ENCODE measurements at regions not wholly inside any gene's neighbourhood (a gene's known extent, or its start where the extent isn't known, plus 50 kb on each side); places are given as distances from the start of the nearest gene placed in this dataset.
"Not testable (repeated sequence)": the region's sequence is repeated elsewhere in the genome, so short reads cannot be mapped to it uniquely, and the experiment has no call there.

DNA sequence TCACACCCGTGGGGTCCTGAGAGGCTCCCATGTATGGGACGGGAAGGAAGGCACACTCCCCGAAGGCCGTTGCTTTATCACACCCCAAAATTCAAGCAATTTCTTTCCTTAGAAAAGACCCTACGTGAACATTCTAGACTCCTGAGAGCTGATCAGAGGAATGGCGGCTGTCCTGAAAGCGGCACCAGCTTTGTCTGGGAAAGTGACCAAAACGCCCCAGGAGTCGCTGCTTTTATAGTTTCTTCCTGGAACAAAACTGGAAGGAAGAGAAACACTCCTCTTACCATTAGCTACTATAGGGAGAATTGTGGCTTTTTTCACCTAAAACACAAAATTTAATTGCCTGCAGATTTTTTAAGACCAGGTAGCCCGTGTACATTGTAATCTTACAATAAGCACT is 261.8 kb upstream of the RNF32 start:
- no peak for DNase-seq

DNA sequence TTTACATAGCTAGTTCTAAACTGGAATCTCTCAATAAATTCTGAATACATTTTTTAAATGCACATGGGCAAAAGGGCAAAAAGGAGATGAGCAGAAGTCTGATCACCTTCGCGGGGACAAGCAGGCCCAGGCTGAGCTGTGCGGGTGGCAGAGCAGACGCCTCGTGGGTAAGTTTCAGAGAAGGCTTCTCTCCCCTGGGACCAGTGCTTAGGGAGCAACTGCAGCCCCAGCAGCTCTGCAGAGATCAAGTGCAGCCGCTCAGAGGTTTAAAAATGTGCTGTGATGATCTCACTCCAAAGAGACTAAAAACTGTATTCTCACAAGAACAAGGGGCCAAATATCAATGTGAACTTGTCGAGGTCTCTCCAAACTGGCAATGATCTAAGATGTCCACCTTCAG is 264.3 kb upstream of the RNF32 start:
- DNase-seq, result no peak

DNA sequence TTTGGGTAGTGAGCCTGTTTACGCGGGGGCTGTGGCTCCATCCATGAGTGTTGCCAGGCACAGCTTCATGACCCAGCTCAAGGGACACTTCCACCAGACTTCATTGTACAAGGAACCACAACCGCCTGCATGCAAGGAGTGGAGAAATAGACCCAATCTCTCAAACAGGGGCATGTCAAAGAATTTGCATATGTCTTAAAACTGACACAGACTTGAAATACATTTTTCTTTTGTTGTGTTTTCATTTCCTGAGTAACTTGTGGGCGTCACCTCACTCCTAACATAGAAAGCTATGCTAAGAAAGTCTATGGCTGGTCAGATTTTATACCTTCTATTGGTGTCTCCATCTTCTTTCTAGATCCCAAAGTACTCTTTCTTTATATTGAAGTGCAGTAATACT is 266.2 kb upstream of the RNF32 start:
- DNase-seq, result no peak

DNA sequence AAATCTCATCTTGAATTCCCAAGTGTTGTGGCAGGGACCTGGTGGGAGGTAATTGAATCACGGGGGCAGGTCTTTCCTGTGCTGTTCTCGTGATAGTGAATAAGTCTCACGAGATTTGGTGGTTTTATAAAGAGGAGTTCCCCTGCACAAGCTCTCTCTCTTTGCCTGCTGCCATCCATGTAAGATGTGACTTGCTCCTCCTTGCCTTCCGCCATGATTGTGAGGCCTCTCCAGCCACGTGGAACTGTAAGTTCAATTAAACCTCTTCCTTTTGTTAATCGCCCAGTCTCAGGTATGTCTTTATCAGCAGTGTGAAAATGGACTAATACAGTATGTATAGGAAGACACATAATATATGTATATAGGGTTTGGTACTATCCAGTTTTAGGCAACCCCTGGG is 270.6 kb upstream of the RNF32 start:
- DNase-seq, result not testable (repeated sequence)

- DNase-seq, result no peak
Measured at GRCh38 chr7:156368053-156368843, 272.3 kb upstream of the RNF32 start.

GRCh38 chr7:156363751-156364150 is 276.8 kb upstream of the RNF32 start:
- no peak for DNase-seq

DNA sequence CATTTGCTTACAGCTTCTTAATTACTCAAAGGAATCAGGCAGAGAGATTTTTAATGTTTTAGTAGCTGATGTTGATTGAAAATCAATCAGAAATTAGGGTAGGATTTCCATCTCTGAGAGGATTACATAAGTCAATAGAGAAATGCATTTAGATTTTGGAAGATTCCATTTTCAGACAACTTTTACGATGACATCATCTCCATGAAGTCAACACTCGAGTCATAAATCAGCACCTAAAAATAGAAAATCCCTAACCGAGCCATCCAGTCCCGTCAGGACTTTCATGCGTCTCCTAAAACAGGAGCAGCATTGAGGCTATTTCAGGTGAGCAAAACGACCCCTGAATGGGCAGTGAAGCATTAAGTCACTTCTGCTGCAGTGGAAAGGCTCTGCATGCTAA is 279.7 kb upstream of the RNF32 start:
- no peak for DNase-seq

DNA sequence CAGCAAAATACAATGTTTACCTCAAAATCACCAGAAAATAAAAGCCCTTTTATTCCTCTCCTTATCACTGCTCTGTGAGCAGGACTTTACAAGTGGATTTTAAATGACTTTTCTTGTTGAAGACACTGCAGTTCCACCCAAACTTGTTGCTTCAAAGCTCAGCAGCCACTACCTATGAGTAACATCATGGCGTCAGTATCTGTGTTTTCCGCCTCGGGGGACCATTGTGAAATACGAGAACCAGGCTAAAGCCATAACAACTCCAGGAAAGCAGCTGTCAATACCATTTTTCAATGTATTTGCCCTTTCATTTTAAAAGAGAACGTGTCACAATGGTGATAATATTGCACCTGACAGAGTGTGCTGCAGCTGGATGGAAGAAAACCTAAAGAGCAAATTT is 284.0 kb upstream of the RNF32 start:
- DNase-seq, result no peak

DNA sequence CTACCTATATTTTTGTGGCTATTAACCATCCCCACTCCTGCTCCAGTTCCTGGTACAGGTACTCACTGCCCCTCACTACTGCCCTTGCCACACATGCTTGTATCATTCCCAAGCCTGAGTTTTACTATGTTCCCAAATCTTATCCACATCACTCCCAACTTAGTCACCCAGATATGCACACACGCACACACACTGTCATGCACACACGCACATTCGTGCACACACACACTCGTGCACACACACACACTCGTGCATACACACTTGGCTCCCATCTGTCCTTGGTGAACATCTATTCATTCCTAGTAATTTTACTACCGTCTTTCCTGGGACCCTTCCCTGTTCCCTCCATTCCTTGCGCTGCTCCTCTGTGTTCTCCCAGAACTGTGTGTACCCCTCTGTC is 287.2 kb upstream of the RNF32 start:
- DNase-seq, result no peak

- DNase-seq, result not testable (repeated sequence)
Measured at GRCh38 chr7:156347703-156348248, 292.8 kb upstream of the RNF32 start.

DNA sequence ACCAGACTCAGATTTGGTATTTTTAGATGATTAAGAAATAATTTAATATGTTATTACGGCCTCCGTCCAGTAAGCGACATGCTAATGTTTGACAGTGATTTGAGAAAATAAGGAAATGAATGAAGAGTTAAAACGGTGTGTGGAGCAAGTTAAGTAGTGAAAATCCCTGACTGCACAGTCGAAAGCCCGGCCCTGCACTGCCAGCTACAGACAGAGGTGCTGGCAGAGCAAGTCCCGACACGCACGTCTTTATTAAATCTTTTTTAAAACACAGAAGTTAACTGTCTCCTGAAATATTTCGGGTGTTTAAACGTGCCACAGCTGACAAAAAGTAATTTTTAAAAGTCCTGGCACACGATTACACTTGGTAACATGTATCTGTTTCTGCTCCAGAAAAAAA is 293.4 kb upstream of the RNF32 start:
- no peak for DNase-seq

GRCh38 chr7:156344595-156344994 is 296.0 kb upstream of the RNF32 start:
- DNase-seq, result no peak

DNA sequence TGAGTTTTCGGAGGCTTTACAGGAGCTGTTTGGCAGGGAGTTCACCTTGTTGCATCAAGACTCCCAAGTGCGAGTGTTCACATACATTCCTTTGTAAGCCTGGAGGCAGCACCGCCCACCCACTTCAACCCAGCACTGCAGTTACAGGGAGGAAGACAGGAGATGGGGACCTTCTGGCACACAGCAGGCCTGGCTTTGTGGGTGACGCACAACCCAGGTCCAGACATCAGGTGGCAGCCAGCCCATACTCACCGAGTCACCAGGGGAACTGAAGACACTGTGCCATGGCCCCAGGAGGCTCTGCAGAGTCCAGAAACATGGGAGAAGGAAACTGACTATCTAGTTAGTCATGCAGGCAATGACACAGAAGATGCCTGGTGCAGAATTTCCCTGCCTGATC is 305.9 kb upstream of the RNF32 start:
- DNase-seq, result no peak

GRCh38 chr7:156327916-156328315 is 312.7 kb upstream of the RNF32 start:
- no peak for DNase-seq

GRCh38 chr7:156327474-156327873 is 313.1 kb upstream of the RNF32 start:
- no peak for DNase-seq

GRCh38 chr7:156324201-156324600 is 316.4 kb upstream of the RNF32 start:
- DNase-seq, result no peak

DNA sequence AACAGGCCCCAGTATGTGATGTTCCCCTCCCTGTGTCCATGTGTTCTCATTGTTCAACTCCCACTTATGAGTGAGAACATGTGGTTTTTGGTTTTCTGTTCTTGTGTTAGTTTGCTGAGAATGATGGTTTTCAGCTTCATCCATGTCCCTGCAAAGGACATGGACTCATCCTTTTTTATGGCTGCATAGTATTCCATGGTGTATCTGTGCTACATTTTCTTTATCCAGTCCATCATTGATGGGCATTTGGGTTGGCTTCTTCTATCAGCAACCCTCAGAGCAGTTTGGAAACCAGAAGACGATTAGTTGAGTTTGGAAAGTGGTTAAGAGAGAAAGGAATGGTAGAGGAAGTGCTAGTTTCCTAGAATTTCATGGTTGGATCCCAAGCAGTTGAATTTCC is 319.1 kb upstream of the RNF32 start:
- not testable (repeated sequence) for DNase-seq

- no peak for DNase-seq
Measured at GRCh38 chr7:156318926-156319325, 321.6 kb upstream of the RNF32 start.

DNA sequence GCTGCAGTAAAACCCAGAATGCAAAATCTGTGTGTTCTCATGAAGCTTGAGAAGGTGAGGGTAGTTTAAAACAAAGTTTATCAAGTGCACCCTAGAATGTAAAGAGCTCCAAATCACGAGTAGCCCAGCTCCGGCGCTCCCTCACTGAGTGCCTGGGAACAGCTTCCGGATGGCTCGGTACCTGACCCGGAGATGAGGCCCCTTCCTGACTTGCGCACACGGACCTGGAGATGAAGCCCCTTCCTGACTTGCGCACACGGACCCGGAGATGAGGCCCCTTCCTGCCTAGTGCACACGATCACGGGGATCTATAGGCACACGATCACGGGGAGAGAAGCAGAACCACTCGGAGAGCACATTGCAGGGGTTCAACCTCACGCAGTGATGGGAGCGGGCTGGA is 322.1 kb upstream of the RNF32 start:
- no peak for DNase-seq

GRCh38 chr7:156309016-156309620 is 331.5 kb upstream of the RNF32 start:
- DNase-seq, result no peak

GRCh38 chr7:156307193-156307592 is 333.4 kb upstream of the RNF32 start:
- DNase-seq, result no peak

- DNase-seq, result no peak
Measured at GRCh38 chr7:156305351-156305750, 335.2 kb upstream of the RNF32 start.

DNA sequence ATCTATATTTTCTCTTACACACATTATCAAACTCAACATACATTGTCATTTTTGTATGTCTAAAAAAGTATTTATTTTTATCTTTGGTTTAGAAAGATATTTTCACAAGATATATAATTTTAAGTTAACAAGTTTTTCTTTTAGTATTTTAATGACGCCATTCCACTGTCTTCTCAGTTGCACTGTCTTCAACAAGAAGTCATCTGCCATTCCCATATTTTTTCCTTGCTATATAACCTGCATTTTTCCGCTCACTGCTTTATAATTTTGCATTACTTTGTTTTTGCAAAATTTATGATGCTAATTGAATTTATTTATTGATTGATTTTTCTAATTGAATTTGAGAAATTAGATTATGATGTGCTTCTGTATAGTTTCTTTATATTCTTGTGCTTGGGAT is 357.8 kb upstream of the RNF32 start:
- DNase-seq, result no peak

- no peak for DNase-seq
Measured at GRCh38 chr7:156279635-156280034, 360.9 kb upstream of the RNF32 start.

DNA sequence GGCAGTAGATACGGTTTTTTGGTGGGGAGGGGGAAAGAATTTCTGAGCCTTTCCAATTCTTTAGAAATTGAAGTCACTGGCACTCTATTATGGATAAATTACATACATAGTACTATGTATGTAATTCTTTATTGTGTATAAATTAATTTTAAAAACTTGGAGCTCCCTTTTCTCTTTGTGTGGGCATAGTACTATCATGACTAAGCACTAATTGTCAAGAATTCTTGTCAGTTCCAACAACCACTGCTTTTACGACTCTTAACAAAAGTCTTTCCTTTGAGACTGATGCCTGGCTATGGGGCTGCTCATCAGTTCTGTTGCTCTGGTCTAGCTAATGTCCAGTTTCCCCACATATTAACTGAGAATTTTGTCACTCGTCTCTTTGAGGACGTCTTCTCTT is 365.3 kb upstream of the RNF32 start:
- no peak for DNase-seq
